C4-2B (cell line): ENCODE measurements at regions not wholly inside any gene's neighbourhood (a gene's known extent, or its start where the extent isn't known, plus 50 kb on each side); places are given as distances from the start of the nearest gene placed in this dataset.

Experiments
- CTCF ChIP-seq: fragments of 450-650 bp; conservative IDR thresholded peaks from 2 replicates; pipeline ENCODE4 v1.5.1; 2017; ENCODE audit warnings: mild to moderate bottlenecking
- ZFX ChIP-seq: fragments of 450-650 bp; IDR thresholded peaks from 2 replicates; pipeline ENCODE4 v1.6.1; 2017

GRCh38 chr6:14975471-14975817 lies 270.4 kb upstream of the JARID2 start:
- TF ChIP-seq CTCF, result no peak
- no peak for TF ChIP-seq ZFX
